Thyroid gland (tissue), 4 donors: ENCODE measurements at regions not wholly inside any gene's neighbourhood (a gene's known extent, or its start where the extent isn't known, plus 50 kb on each side); places are given as distances from the start of the nearest gene placed in this dataset.

ENCODE experiments used
- CTCF ChIP-seq, 6 experiments: fragments of 200-600 bp in 3 of 6; fragments of 450-650 bp in 3 of 6; sonication (generic) in 3 of 6; IDR thresholded peaks; one replicate each; pipeline ENCODE4 v1.5.1; 2016 to 2019; ENCODE audit warnings: antibody characterized with exemption in 6 of 6, mild to moderate bottlenecking in 2 of 6, inconsistent platforms in 1 of 6, moderate library complexity in 1 of 6
- POLR2A ChIP-seq, 2 donors: fragments of 450-650 bp; IDR thresholded peaks; one replicate each; pipeline ENCODE4 v1.6.1; 2017; ENCODE audit warnings: antibody characterized with exemption in 2 of 2, mild to moderate bottlenecking in 2 of 2, moderate library complexity in 1 of 2

GRCh38 chr7:155363146-155363539, 65.5 kb downstream of the INSIG1 start:
- TF ChIP-seq CTCF (IDR thresholded peaks at IDR 0.05) (no peak), POLR2A (IDR thresholded peaks at IDR 0.05) (no peak)
